ENCODE measurements at regions not wholly inside any gene's neighbourhood (a gene's known extent, or its start where the extent isn't known, plus 50 kb on each side); places are given as distances from the start of the nearest gene placed in this dataset.

- H3K27me3 Mint-ChIP-seq (ENCODE audit: low read depth): no peaks in the 10 kb centered on the region
- H3K9me3 Mint-ChIP-seq: no peaks in the 10 kb centered on the region
- no peak overlapping the region for H3K27ac Mint-ChIP-seq
- H3K4me1 Mint-ChIP-seq (ENCODE audit: low read depth): no peaks in the 10 kb centered on the region
- ATAC-seq (replicated peaks in 1 of 2) (no peak), DNase-seq (no peak)
- no peaks in the 10 kb centered on the region for H3K36me3 Mint-ChIP-seq (ENCODE audit: insufficient read depth in 2 of 2)
- no peak overlapping the region for H3K4me3 Mint-ChIP-seq
Measured at GRCh38 chr5:109506556-109506955, 96.8 kb upstream of the PJA2 start.

GRCh38 chr5:109496112-109496511 is 86.3 kb upstream of the PJA2 start:
- Mint-ChIP-seq H3K4me3 (no peak overlapping the region), H3K4me1 (ENCODE audit: low read depth) (no peaks in the 10 kb centered on the region), H3K36me3 (ENCODE audit: insufficient read depth in 2 of 2) (no peaks in the 10 kb centered on the region), H3K27me3 (ENCODE audit: low read depth) (peaks cover 15% of the 10 kb centered on the region), H3K9me3 (no peaks in the 10 kb centered on the region), H3K27ac (no peak overlapping the region)
- no peak for DNase-seq
- ATAC-seq (replicated peaks in 1 of 2): no peak

GRCh38 chr5:109487753-109488420 is 78.1 kb upstream of the PJA2 start:
- Mint-ChIP-seq H3K4me3 (no peak overlapping the region), H3K36me3 (ENCODE audit: insufficient read depth in 2 of 2) (no peaks in the 10 kb centered on the region)
- ATAC-seq (replicated peaks in 1 of 2): no peak

GRCh38 chr5:109486200-109486804 is 76.5 kb upstream of the PJA2 start:
- Mint-ChIP-seq H3K27me3 (ENCODE audit: low read depth) (peaks cover 22% of the 10 kb centered on the region), H3K36me3 (ENCODE audit: insufficient read depth in 2 of 2) (no peaks in the 10 kb centered on the region), H3K4me1 (ENCODE audit: low read depth) (no peaks in the 10 kb centered on the region), H3K4me3 (no peak overlapping the region), H3K9me3 (no peaks in the 10 kb centered on the region), H3K27ac (no peak overlapping the region)
- DNase-seq (no peak), ATAC-seq (replicated peaks in 1 of 2) (no peak)

More at GRCh38 chr5:109487753-109488420, 78.1 kb upstream of the PJA2 start:
- Mint-ChIP-seq H3K4me1 (ENCODE audit: low read depth) (no peaks in the 10 kb centered on the region), H3K27ac (no peak overlapping the region), H3K9me3 (no peaks in the 10 kb centered on the region), H3K27me3 (ENCODE audit: low read depth) (peaks cover 26% of the 10 kb centered on the region)
- DNase-seq: no peak

- no peaks in the 10 kb centered on the region for H3K4me1 Mint-ChIP-seq (ENCODE audit: low read depth)
- H3K36me3 Mint-ChIP-seq (ENCODE audit: insufficient read depth in 2 of 2): no peaks in the 10 kb centered on the region
- DNase-seq: no peak
- H3K4me3 Mint-ChIP-seq: no peak overlapping the region
- H3K9me3 Mint-ChIP-seq: no peaks in the 10 kb centered on the region
- H3K27me3 Mint-ChIP-seq (ENCODE audit: low read depth): peaks cover 16% of the 10 kb centered on the region
- ATAC-seq (replicated peaks in 1 of 2): no peak
- H3K27ac Mint-ChIP-seq: no peak overlapping the region
Measured at GRCh38 chr5:109485030-109485429, 75.3 kb upstream of the PJA2 start.

- Mint-ChIP-seq H3K4me3 (no peak overlapping the region), H3K4me1 (ENCODE audit: low read depth) (no peaks in the 10 kb centered on the region), H3K27me3 (ENCODE audit: low read depth) (peaks cover 14% of the 10 kb centered on the region), H3K27ac (no peak overlapping the region), H3K36me3 (ENCODE audit: insufficient read depth in 2 of 2) (no peaks in the 10 kb centered on the region), H3K9me3 (no peaks in the 10 kb centered on the region)
- ATAC-seq (replicated peaks in 1 of 2): no peak
- no peak for DNase-seq
Measured at GRCh38 chr5:109484597-109484996, 74.8 kb upstream of the PJA2 start.

- ATAC-seq (replicated peaks in 1 of 2) (no peak), DNase-seq (no peak)
- no peaks in the 10 kb centered on the region for H3K4me1 Mint-ChIP-seq (ENCODE audit: low read depth)
- no peaks in the 10 kb centered on the region for H3K9me3 Mint-ChIP-seq
- H3K27me3 Mint-ChIP-seq (ENCODE audit: low read depth): peaks cover 14% of the 10 kb centered on the region
- no peak overlapping the region for H3K4me3 Mint-ChIP-seq
- no peak overlapping the region for H3K27ac Mint-ChIP-seq
- H3K36me3 Mint-ChIP-seq (ENCODE audit: insufficient read depth in 2 of 2): no peaks in the 10 kb centered on the region
Measured at GRCh38 chr5:109483395-109483971, 73.7 kb upstream of the PJA2 start.

GRCh38 chr5:109482748-109483147 is 73.0 kb upstream of the PJA2 start:
- DNase-seq: no peak
- Mint-ChIP-seq H3K36me3 (ENCODE audit: insufficient read depth in 2 of 2) (no peaks in the 10 kb centered on the region), H3K4me1 (ENCODE audit: low read depth) (no peaks in the 10 kb centered on the region), H3K4me3 (no peak overlapping the region), H3K9me3 (no peaks in the 10 kb centered on the region), H3K27ac (no peak overlapping the region), H3K27me3 (ENCODE audit: low read depth) (peaks cover 14% of the 10 kb centered on the region)
- ATAC-seq (replicated peaks in 1 of 2): no peak

GRCh38 chr5:109479260-109479860 is 69.6 kb upstream of the PJA2 start:
- no peaks in the 10 kb centered on the region for H3K36me3 Mint-ChIP-seq (ENCODE audit: insufficient read depth in 2 of 2)

GRCh38 chr5:109478830-109479229 is 69.1 kb upstream of the PJA2 start:
- no peak overlapping the region for H3K27ac Mint-ChIP-seq
- ATAC-seq (replicated peaks in 1 of 2) (no peak), DNase-seq (no peak)
- H3K27me3 Mint-ChIP-seq (ENCODE audit: low read depth): peaks cover 4% of the 10 kb centered on the region
- no peaks in the 10 kb centered on the region for H3K36me3 Mint-ChIP-seq (ENCODE audit: insufficient read depth in 2 of 2)
- no peaks in the 10 kb centered on the region for H3K4me1 Mint-ChIP-seq (ENCODE audit: low read depth)
- H3K9me3 Mint-ChIP-seq: no peaks in the 10 kb centered on the region
- H3K4me3 Mint-ChIP-seq: no peak overlapping the region

More at GRCh38 chr5:109479260-109479860, 69.6 kb upstream of the PJA2 start:
- H3K27ac Mint-ChIP-seq: no peak overlapping the region
- DNase-seq (no peak), ATAC-seq (replicated peaks in 1 of 2) (no peak)
- H3K27me3 Mint-ChIP-seq (ENCODE audit: low read depth): peaks cover 10% of the 10 kb centered on the region
- H3K4me1 Mint-ChIP-seq (ENCODE audit: low read depth): no peaks in the 10 kb centered on the region
- no peak overlapping the region for H3K4me3 Mint-ChIP-seq
- no peaks in the 10 kb centered on the region for H3K9me3 Mint-ChIP-seq

GRCh38 chr5:109476292-109476691 is 66.5 kb upstream of the PJA2 start:
- H3K27me3 Mint-ChIP-seq (ENCODE audit: low read depth): peaks cover 6% of the 10 kb centered on the region
- H3K4me1 Mint-ChIP-seq (ENCODE audit: low read depth): no peaks in the 10 kb centered on the region
- ATAC-seq (replicated peaks in 1 of 2) (no peak), DNase-seq (no peak)
- no peaks in the 10 kb centered on the region for H3K9me3 Mint-ChIP-seq
- H3K4me3 Mint-ChIP-seq: no peak overlapping the region
- H3K27ac Mint-ChIP-seq: no peak overlapping the region
- no peaks in the 10 kb centered on the region for H3K36me3 Mint-ChIP-seq (ENCODE audit: insufficient read depth in 2 of 2)

GRCh38 chr5:109469896-109470662 is 60.3 kb upstream of the PJA2 start:
- peaks cover 13% of the 10 kb centered on the region for H3K27me3 Mint-ChIP-seq (ENCODE audit: low read depth)
- ATAC-seq (replicated peaks in 1 of 2): no peak
- no peak overlapping the region for H3K27ac Mint-ChIP-seq
- no peak for DNase-seq
- H3K4me1 Mint-ChIP-seq (ENCODE audit: low read depth): peaks cover 8% of the 10 kb centered on the region
- no peaks in the 10 kb centered on the region for H3K36me3 Mint-ChIP-seq (ENCODE audit: insufficient read depth in 2 of 2)
- no peak overlapping the region for H3K4me3 Mint-ChIP-seq
- no peaks in the 10 kb centered on the region for H3K9me3 Mint-ChIP-seq

All from activated T-cell treated with anti-CD3 and anti-CD28 coated beads, Interleukin-2, amount 50 U/mL, for 72 hours (primary cell).